Stimulated activated CD8-positive, alpha-beta memory T cell treated with anti-CD3 and anti-CD28 coated beads, Interleukin-2, amount 100 ng/mL, for 1 hour (primary cell): ENCODE measurements at regions not wholly inside any gene's neighbourhood (a gene's known extent, or its start where the extent isn't known, plus 50 kb on each side); places are given as distances from the start of the nearest gene placed in this dataset.

Experiments
- DNase-seq, 2 donors: peaks; one replicate each; pipeline ENCODE4 v3.0.0-alpha.2; 2020; ENCODE audit warnings: low read depth in 2 of 2

DNA sequence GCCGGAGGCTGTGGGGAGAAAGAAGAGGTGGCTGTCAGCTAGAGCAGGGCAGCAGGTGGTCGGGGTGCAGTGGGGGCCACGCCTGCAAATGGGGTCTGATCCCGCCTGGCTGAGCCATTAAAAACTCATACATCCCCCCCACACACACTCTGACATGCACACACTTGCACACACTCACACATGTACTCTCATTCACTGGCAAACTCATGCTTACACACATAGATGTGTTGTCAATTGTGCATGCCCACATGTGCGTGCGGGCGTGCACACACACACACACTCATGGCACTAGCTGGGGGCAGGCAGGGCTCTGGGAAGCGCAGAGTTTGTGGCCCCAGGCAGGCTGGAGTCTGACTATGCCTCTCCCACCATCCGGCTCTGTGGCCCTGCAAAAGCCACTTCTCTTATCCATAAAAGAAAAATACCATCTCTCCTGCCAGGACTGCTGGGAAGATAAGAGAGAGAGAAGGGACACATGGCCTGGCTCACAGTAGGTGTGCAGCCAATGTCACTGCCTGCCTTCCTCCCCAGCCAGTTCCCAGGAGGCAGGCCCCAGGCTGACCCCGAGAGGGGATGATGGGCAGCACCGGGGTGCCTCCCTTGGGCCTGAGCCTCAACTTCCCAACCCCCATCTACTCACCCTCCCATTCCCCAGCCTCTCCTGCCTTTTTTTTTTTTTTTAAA, 163.5 kb upstream of the LINGO1 start:
- DNase-seq, result no peak

- DNase-seq, result no peak
These were observed 162.7 kb upstream of the LINGO1 start for GRCh38 chr15:77795446-77795845.

DNA sequence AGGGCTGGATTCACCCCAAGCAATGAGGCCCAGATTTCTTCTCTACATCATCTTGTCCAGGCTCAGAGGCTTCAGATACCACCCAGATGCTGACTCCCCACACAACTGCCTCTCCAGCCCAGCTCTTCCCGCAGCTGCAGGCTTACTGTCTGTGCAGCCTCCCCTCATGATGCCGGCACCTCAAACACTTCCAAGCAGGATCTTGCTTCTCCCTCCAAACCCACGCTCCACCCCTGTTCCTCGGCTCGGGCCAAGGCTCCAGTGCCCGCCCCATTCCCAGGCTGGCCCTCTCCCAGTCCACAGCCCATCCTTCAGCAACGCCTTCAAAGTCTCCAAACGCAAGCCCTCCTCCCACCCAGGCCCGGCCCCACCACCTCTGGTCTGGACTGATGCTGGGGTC, 159.2 kb upstream of the LINGO1 start:
- DNase-seq, result no peak

DNA sequence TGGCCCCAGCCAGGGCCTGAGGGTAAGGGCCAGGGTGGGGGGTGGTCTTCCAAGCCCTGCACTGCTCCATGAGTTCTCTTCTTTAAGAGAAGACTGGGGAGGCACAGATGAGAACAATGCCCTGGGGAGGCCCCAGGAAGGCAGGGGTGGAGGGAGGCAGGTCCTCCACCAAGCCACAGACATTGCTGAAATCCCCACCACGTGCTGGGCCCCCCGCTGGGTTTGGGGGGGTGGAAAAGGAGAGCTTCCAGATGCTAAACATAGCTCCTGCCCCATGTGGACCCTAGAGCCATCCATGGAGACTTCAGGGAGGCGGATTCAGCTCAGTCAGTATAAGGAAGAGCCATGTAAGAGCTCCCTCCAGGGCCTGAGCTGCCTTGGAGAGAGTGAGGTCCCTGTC, 157.8 kb upstream of the LINGO1 start:
- DNase-seq, result no peak

DNA sequence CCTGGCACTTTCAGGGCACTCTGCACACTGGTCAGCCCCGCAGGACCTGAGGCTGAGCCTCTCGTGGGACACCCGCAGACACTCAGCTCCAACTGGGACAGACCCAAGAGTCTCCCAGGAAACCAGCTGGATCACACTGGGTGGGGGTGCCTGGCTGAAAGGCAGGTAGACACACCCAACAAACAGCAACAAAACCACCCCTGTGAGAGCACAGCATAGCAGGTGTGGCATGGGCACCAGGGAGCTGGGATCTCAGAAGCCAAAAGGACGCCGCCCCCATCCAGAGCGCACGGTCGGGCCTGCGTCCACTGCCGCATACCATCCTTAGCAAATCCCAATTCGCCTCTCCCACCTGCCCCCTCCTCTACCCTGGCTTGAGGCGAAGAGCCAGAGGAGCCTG, 154.2 kb upstream of the LINGO1 start:
- DNase-seq, result no peak

GRCh38 chr15:77786181-77786890, 153.6 kb upstream of the LINGO1 start:
- DNase-seq, result no peak

DNA sequence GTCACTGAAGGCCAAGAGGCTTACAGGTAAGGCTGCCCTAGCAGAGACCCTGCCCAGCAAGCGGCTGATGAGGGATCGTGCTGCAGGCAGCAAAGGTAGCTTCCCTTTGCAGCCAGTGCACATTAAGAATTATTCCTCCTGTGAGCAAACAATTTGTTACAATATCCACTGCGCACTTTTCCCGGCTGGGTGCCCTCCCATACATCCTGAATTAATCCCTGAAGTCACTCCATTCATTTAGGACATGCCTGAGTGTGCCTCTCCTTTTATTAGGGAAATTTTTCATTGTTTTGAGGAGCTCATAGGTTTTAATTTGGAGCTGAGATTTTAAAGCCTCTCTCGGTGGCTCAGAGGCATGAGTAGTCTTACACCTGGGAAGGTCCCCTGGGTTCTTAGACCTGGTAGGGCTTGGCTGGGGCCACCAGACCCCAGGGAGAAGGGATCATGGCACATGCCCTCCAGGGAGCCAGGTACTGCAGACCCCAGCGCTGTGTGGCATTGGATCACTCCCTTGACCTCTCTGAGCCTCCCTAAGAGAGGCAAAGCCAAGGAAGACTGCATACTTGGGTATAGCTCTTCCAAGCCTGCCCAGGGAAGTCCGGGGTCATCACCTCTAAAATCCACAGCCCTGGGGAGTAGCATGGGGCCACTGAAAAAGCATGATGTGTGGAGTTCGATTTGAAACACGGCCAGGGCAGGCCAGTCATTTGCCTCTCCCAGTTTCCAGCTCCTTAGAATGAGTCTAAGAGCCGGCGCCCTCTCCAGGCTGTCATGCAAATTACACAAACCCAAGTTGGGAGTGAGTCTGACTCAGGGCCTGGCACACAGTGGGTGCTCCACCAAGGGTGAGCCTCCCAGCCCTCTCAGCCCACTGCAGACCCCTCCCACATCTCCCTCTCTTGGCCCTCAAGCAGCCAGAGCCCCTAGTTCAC, 151.9 kb upstream of the LINGO1 start:
- no peak for DNase-seq

DNA sequence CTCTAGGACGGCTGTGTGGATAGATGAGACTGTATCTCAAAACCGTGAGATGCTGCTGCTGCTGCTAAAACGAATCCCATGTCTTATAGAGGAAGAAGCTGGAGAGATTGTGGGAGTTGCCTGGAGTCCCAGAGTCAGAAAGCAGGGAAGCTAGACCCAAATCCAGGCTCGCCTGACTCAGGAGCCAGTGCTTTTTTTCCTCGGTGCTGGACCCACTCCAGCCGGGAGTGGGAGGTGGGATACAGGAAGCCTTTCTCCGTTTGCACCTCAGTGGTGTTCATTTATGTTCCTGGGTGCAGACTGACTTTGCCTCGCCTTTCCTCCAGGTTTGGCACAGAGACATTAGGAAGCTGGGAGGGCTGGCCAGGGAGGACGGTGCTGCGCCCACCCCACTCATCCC, 150.9 kb upstream of the LINGO1 start:
- DNase-seq, result no peak

- DNase-seq, result no peak
These were observed 150.0 kb upstream of the LINGO1 start for GRCh38 chr15:77782691-77783090.

DNA sequence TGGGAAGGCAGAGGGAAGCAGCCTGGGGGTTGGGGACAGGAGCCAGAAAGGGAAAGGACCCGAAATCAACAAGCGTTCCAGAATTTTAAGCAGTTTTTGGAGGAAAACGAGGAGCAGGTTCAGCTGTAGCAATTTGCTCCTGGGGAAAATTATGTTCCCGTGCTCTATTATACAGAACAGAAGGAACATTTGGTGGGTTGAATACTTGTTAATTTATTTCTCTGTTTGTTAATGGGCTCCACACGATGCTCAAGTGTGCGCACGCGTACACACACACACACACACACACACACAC, 149.2 kb upstream of the LINGO1 start:
- no peak for DNase-seq

- no peak for DNase-seq
These were observed 148.6 kb upstream of the LINGO1 start for GRCh38 chr15:77781151-77781945.

DNA sequence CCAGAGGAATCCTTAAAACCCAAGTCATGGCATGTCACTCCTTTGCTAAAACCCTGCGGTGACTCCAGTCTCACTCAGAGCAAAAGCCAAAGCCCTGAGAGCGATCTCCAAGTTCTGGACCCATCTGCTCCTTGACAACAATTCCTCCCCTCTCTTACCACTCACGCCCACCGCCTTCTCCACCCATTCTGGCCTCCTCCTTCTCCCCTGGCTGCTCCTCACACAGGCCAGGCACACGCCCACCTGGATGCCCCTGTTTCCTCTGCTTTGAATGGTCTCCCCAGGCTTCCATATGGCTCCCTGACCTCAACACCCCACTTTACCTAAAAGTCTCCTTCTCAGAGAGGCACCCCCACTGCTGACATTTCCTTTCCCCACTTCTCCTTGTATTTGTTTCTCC, 146.1 kb upstream of the LINGO1 start:
- DNase-seq, result no peak

- DNase-seq, result no peak
These were observed 143.1 kb upstream of the LINGO1 start for GRCh38 chr15:77775837-77776236.

- no peak for DNase-seq
These were observed 142.7 kb upstream of the LINGO1 start for GRCh38 chr15:77775373-77775772.

DNA sequence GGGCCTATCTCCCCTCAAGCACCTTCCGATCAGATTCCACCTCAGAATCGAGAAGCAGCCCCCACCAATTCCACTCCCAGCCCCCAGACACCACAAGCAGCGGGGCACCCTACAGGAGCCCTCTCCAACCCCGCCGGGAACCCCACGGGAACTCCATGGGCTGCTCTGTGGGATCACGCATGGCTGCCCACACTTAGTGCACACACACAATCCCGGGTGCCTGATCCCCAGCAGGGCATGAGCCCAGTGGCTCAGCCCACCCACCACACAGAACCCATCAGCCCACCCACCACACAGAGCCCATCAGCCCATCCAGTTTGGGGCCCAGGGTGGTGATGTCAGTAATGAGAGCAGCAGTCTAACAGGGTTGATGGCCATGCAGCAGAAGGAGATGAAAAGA, 141.6 kb upstream of the LINGO1 start:
- DNase-seq, result no peak

- no peak for DNase-seq
These were observed 141.2 kb upstream of the LINGO1 start for GRCh38 chr15:77773903-77774302.

DNA sequence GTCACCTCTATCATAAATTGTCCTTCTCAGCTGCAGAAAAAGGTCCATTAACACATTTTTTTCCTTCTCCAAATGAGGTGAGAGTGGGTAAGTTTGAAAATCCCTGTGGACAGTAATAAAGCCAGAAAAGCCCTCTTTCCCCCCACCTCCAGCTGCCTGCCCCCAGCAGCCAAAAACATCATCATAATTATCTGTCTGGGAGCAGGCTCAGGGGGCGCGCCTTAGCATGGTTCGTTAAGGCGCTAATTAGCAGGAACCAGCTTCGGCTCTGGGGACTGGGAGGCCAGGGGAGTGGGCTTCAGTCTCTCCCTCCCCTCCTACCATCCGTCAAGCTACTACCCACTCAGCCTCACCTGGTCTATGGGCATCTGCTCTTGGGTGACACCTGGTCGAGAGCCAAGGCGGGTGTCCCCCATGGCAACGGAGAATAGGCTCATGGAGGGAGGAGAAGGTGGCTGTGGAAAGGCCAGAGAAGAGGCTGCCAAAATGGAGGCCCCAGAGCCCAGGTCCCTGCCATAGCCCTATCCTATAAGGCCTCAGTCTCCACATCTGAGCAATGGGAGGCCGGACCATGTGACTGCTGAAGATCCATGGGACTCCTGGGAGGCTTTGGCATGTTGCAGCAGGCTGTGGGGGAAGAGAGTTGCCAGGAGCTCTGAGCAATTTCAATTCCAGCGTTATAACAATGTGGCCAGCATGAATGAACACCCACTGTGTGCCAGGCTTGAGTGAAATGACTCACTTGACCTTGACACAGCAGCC, 140.1 kb upstream of the LINGO1 start:
- DNase-seq, result no peak

GRCh38 chr15:77771616-77772015, 138.9 kb upstream of the LINGO1 start:
- DNase-seq, result no peak

DNA sequence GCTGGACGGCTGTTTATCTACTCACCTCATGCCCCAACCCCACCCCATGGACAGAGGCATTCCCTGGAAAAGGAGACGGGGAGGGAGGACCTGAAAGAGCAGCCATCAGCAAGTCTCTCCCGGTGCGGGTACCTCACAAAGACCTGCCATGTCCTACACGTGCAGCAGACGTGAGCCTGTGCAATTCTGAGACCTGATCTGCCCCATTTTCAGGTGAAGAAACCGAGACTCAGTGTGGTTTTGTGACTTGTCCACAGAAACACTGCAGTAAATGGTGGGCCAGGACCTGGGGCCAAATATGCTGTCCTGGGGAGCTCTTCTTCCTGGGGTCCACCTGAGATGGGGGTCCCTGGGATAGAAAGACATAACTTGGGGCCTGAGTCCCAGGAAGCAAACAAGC, 137.0 kb upstream of the LINGO1 start:
- no peak for DNase-seq

DNA sequence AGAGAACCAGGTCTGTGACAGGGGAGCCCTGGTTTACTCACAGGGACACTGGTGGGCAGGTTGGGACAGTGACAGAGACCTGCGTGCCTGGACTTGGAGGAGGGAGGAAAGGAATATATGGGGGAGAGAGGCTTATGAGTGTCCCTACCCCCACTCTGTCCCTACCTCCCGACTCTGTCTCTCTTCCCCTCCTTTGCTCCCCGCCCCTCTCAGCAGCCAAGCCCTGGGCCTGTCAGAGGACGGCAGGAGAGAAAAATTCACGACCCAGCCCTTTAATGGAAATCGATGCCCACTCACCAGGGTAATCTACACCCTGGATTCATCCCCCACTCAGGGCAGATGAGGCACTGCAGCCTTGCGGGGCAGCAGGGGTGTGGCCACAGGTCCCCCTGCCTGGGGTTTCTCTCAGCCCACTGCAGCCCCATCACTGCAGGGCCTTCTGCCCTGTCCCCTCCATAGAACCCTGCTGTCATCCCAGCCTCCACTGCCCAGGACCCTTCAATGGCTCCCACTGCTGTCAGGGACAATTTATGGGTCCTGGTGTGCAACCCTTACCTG, 135.9 kb upstream of the LINGO1 start:
- DNase-seq, result no peak

DNA sequence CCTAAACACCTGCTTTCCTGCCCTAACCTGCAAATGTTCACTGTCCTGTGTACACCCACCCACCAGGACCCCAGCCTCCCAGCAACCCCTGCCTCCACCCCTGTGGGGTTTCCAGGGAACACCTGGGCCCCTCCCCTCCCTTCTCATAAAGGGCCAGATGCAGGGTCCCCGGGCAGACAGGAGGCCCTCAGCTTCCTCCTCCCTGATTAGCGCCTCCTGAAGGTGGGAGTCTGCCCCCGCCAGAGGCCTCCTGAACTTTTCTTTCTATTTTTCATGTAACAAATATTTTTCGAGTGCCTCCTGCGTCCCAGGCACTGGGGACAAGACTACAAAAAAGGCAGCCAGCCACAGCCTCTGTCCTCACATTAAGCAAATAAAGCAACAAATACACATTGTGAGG, 135.4 kb upstream of the LINGO1 start:
- no peak for DNase-seq
